Panc1 (cell line): ENCODE measurements at regions not wholly inside any gene's neighbourhood (a gene's known extent, or its start where the extent isn't known, plus 50 kb on each side); places are given as distances from the start of the nearest gene placed in this dataset.

Source experiments
- POLR2AphosphoS5 ChIP-seq: IDR thresholded peaks from 2 replicates; pipeline ENCODE4 v1.6.1; 2012; ENCODE audit warnings: mild to moderate bottlenecking, low read depth, low read length, moderate library complexity
- SIN3A ChIP-seq: IDR thresholded peaks from 2 replicates; pipeline ENCODE4 v1.6.1; 2012; ENCODE audit warnings: low read depth, mild to moderate bottlenecking, low read length, moderate library complexity, borderline replicate concordance; ENCODE audit not compliant: insufficient read depth
- TF ChIP-seq, protein P1 (sequence below): fragments of 450-650 bp; IDR thresholded peaks from 2 replicates; pipeline ENCODE4 v1.5.1; 2017; ENCODE audit warnings: mild to moderate bottlenecking
- TF ChIP-seq, protein P2 (sequence below), 2 experiments: IDR thresholded peaks; 2 replicates each; pipeline ENCODE4 v1.6.1; 2011 to 2012; ENCODE audit warnings: low read depth in 2 of 2, control low read depth in 1 of 2, low read length in 1 of 2, mild to moderate bottlenecking in 1 of 2, moderate library complexity in 1 of 2; ENCODE audit not compliant: insufficient read depth in 1 of 2

DNA sequence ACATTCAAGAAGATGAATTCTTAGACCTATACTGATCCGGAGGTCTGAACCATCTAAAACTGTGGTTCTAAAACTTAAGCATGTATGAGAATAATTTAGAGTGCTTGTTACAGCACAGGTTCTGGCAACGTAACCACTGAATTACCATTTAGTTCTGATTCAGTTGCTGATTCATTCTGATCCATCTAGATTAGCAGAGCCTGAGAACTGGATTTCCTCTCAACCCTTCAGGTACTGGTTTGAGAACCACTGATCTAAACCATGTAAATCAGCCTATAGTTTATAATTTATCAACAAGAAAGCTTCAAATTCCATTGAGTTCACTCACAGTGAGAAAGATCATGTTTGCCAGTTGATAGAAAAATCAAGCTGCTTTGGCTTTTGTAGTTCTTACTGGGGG is 1001.1 kb upstream of the EPHA6 start:
- TF ChIP-seq, protein P1, sequence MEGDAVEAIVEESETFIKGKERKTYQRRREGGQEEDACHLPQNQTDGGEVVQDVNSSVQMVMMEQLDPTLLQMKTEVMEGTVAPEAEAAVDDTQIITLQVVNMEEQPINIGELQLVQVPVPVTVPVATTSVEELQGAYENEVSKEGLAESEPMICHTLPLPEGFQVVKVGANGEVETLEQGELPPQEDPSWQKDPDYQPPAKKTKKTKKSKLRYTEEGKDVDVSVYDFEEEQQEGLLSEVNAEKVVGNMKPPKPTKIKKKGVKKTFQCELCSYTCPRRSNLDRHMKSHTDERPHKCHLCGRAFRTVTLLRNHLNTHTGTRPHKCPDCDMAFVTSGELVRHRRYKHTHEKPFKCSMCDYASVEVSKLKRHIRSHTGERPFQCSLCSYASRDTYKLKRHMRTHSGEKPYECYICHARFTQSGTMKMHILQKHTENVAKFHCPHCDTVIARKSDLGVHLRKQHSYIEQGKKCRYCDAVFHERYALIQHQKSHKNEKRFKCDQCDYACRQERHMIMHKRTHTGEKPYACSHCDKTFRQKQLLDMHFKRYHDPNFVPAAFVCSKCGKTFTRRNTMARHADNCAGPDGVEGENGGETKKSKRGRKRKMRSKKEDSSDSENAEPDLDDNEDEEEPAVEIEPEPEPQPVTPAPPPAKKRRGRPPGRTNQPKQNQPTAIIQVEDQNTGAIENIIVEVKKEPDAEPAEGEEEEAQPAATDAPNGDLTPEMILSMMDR = no peak
- TF ChIP-seq, protein P2, sequence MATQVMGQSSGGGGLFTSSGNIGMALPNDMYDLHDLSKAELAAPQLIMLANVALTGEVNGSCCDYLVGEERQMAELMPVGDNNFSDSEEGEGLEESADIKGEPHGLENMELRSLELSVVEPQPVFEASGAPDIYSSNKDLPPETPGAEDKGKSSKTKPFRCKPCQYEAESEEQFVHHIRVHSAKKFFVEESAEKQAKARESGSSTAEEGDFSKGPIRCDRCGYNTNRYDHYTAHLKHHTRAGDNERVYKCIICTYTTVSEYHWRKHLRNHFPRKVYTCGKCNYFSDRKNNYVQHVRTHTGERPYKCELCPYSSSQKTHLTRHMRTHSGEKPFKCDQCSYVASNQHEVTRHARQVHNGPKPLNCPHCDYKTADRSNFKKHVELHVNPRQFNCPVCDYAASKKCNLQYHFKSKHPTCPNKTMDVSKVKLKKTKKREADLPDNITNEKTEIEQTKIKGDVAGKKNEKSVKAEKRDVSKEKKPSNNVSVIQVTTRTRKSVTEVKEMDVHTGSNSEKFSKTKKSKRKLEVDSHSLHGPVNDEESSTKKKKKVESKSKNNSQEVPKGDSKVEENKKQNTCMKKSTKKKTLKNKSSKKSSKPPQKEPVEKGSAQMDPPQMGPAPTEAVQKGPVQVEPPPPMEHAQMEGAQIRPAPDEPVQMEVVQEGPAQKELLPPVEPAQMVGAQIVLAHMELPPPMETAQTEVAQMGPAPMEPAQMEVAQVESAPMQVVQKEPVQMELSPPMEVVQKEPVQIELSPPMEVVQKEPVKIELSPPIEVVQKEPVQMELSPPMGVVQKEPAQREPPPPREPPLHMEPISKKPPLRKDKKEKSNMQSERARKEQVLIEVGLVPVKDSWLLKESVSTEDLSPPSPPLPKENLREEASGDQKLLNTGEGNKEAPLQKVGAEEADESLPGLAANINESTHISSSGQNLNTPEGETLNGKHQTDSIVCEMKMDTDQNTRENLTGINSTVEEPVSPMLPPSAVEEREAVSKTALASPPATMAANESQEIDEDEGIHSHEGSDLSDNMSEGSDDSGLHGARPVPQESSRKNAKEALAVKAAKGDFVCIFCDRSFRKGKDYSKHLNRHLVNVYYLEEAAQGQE (IDR thresholded peaks at IDR 0.05; ENCODE audit: insufficient read depth in 1 of 2, low read depth in 2 of 2, low read length in 1 of 2) = no peak
- TF ChIP-seq POLR2AphosphoS5 (no peak), SIN3A (no peak)
